GM19023 (cell line): ENCODE measurements at regions not wholly inside any gene's neighbourhood (a gene's known extent, or its start where the extent isn't known, plus 50 kb on each side); places are given as distances from the start of the nearest gene placed in this dataset.

Experiments
- ATAC-seq: cut with Tn5 transposase; IDR thresholded peaks from one replicate; pipeline ENCODE4 v1.9.1; 2021; ENCODE audit warnings: mild to moderate bottlenecking, moderate library complexity; ENCODE audit not compliant: unreplicated experiment

- ATAC-seq: no peak
These were observed 339.9 kb upstream of the RBMS3 start for GRCh38 chr3:28940994-28941393.

GRCh38 chr3:28947061-28947460 lies 333.8 kb upstream of the RBMS3 start:
- ATAC-seq: no peak

- no peak for ATAC-seq
These were observed 333.1 kb upstream of the RBMS3 start for GRCh38 chr3:28947751-28948150.

DNA sequence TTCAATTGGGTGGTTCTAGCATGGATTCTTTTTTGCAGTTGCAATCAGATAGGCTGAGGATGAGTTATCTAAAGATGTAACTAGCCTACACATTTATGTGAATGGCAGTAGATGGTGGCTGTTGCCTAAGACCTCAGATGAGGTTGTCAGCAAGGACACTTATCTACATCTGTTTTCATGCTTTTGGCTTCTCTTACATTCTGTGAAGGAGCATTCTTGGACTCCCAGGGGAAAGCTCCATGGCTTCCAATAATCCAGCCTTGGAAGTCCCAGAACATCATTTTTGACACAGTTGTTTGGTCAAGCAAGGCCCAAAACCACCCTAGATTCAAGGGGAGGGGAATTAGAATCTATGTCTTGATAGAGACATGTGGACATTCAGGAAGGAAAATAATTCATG lies 332.2 kb upstream of the RBMS3 start:
- no peak for ATAC-seq

DNA sequence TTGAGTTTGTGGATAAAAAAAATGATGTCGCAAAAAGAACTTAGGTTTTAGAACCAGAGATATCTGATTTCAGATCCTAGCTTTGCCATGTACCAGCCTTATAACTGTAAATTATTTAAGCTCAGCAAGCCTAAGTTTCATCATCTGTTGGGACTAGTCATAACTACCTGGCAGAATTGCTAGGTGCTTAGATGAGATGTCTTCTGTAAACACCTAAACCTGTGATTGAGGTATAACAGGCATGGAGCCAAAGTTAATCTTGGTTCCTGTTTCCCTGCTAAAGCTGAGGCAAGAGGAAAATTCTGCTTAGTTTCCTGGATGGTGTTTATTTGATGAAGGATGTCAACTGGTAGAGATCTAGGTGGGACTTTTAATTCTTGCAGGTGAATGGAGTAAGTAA lies 331.3 kb upstream of the RBMS3 start:
- ATAC-seq: no peak

- ATAC-seq: no peak
These were observed 330.3 kb upstream of the RBMS3 start for GRCh38 chr3:28950614-28951013.

- ATAC-seq: no peak
These were observed 328.9 kb upstream of the RBMS3 start for GRCh38 chr3:28951772-28952556.

- no peak for ATAC-seq
These were observed 322.2 kb upstream of the RBMS3 start for GRCh38 chr3:28958656-28959055.

GRCh38 chr3:28971156-28971555 lies 309.7 kb upstream of the RBMS3 start:
- no peak for ATAC-seq

DNA sequence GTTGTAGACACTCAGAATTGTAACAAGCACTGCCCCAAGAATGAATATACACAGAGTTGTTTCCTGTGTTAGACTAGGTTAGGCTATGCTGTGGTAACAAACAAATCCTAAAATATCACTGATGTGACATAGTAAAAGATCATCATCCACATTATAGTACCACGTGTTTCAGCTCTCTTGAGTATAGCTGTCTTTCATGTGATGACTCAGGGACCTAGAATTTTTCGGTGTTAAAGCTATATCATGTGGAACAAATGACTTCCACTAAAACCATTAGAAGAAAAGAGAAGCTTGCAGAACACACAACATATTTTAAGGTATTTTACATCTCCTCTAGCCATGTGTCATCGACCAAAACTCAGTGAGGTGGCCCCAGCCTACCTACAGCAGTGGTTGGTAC lies 307.9 kb upstream of the RBMS3 start:
- ATAC-seq: no peak

DNA sequence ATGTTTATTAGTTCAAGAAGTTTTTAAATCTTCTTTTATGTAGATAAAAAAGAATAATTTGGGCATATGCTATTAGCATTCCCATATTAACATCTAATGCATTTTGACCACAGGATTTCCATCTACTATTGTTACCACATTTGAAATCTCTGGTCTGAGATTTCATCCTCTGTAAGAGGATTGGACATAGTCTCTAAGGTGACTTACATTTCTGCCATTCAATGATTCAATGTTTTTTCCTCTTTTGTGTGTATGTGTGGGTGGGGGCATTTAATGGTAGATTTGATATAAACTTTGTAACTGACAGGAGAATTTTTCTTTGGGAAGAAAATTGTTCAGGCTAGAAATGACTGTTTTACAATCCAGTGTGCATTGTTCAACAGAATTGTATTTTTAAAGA lies 307.3 kb upstream of the RBMS3 start:
- no peak for ATAC-seq

DNA sequence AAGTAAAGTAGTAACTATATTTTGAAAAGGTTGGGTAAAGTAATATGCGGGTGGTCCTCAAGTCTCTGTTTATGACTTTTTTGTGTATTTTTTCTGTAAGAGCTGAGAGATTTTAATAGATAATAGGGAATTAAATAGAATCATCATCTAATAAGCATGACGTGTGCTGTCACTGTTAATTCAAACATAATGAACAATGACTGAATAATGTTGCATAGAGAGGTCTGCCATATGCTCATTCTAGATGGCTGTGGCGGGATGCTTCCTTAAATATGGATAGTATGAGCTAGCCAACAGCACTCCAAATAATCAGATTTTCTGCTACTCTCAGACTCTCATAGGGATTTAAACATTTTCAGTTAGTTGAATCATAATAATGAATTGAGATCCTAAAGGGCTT lies 302.8 kb upstream of the RBMS3 start:
- ATAC-seq: no peak

DNA sequence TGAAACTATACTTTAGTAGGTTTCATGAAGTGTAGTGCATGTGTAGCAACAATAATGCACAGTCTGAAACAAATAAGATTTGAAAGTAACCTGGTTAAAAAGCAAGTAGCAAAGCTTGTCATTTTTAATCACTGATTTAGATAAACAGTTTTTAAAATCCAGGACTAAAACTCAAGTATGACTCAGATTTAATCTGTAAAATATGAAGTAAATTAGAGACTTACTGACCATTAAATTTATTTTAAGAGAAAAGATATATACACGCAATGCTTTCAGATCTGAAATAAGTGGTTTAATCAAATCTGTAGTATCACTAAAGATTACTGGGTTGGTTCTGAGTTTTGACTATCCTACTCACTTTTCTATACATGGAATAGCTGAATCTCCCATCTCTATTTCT lies 300.7 kb upstream of the RBMS3 start:
- ATAC-seq: no peak

GRCh38 chr3:28980631-28981030 lies 300.2 kb upstream of the RBMS3 start:
- no peak for ATAC-seq

DNA sequence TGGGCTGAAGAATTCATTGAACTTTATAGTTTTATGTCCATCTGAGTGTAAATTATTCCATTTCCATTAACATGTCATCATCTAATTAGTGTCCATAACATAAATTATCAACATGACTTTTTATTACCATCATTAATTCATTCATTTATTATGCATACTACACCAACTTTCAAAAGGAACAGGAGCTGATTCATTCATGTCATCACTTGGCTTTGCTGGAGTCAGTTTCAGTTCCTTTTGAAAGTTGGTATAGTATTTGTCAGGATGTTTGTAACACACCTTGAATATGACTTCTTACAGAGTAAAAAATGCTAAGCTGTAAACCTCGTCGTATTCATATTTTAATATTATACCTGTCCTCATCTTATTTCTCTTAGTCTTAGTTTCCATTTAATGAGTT lies 298.0 kb upstream of the RBMS3 start:
- no peak for ATAC-seq

DNA sequence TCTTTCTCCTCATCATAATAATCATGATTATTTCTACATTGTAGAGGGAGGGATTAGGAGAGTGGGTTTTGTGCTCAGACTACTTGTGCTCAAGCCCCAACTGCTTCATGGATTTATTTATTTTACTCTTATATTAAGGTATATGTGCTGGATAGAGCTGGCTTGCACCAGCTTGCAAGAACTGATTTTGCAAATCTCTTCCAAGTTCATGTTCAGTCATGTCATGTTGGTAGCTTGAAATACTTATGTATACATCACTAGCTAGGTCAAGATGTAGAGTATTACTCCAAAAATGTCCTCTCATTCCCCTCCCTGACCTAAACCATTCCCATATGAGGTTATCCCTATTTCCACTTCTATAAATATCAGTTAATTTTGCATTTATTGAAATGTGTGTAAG lies 293.9 kb upstream of the RBMS3 start:
- ATAC-seq: no peak

- ATAC-seq: peak; percentile 74
These were observed 291.2 kb upstream of the RBMS3 start for GRCh38 chr3:28989646-28990089.

DNA sequence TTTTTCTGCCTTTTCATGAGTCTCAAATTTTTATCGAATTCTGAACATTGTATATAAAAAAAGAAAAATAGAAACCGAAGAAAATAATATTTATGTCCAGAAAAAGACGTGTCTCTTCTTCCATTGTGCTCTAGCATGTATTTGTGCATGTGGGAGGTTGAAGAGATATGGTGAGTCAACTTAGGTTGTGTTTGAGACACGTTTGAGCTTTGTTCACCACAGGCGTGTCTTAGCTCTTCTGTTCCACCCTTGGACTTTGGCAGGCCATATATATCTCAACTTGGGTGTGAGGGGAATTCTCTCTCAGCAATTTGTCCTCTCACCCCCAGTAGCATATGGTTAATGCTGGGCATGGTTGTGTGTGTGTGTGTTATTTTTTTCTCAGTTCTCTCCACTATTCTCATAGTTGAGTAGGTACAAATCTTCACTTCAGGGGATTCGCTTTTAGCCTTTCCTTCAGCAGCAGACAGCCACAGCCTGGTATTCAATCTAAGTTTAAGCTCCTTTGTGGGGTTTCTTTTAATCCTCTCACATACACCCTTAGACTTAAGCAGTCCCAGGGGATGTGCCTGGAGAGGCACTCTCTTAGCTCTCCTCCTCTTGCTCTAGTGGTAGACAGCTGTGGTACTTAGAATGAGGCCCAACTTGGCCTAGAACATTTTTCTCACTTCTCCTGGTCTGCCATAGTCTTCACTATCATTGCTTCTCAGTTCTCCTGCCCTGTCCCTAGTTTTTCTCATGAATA lies 286.5 kb upstream of the RBMS3 start:
- ATAC-seq: no peak

- ATAC-seq: peak; percentile 90
These were observed 275.8 kb upstream of the RBMS3 start for GRCh38 chr3:29004885-29005599.

GRCh38 chr3:29005862-29006261 lies 275.0 kb upstream of the RBMS3 start:
- ATAC-seq: no peak

- no peak for ATAC-seq
These were observed 269.4 kb upstream of the RBMS3 start for GRCh38 chr3:29011441-29011840.

- ATAC-seq: no peak
These were observed 268.9 kb upstream of the RBMS3 start for GRCh38 chr3:29011966-29012365.
